CD14-positive monocyte (primary cell): ENCODE measurements at regions not wholly inside any gene's neighbourhood (a gene's known extent, or its start where the extent isn't known, plus 50 kb on each side); places are given as distances from the start of the nearest gene placed in this dataset.

ENCODE experiments used
- DNase-seq, 3 donors: peaks; one replicate each; pipeline ENCODE4 v3.0.0-alpha.2; 2011 to 2022
- H2AFZ ChIP-seq: 2 replicates; pipeline ENCODE4 v1.6.0; 2012; ENCODE audit warnings: mild to moderate bottlenecking, low read depth, low read length, inconsistent platforms; ENCODE audit not compliant: insufficient read depth, poor library complexity, severe bottlenecking
- H3K27ac ChIP-seq, 2 donors: 1 replicate in 1 of 2; 2 replicates in 1 of 2; pipeline ENCODE4 v1.5.1; 2012 to 2013; ENCODE audit warnings: low read length in 2 of 2, control low read depth in 1 of 2, inconsistent platforms in 1 of 2, low read depth in 1 of 2, mild to moderate bottlenecking in 1 of 2
- H3K27me3 ChIP-seq, 2 donors: one replicate each; pipeline versions ENCODE4 v1.6.0 to v1.6.1; 2011 to 2013; ENCODE audit warnings: low read length in 2 of 2; ENCODE audit not compliant: control insufficient read depth in 2 of 2, insufficient read depth in 2 of 2
- H3K36me3 ChIP-seq, 2 donors: replicated peaks in 1 of 2; 1 replicate in 1 of 2; 2 replicates in 1 of 2; pipeline versions ENCODE4 v1.5.1 to v1.6.1; 2012 to 2013; ENCODE audit warnings: low read length in 2 of 2, control low read depth in 1 of 2, inconsistent platforms in 1 of 2, mild to moderate bottlenecking in 1 of 2; ENCODE audit not compliant: insufficient read depth in 2 of 2, control insufficient read depth in 1 of 2
- H3K4me1 ChIP-seq, 2 donors: 1 replicate in 1 of 2; 2 replicates in 1 of 2; pipeline versions ENCODE4 v1.5.1 to v1.6.1; 2012 to 2013; ENCODE audit warnings: low read length in 2 of 2, control low read depth in 1 of 2, inconsistent platforms in 1 of 2, mild to moderate bottlenecking in 1 of 2, moderate library complexity in 1 of 2; ENCODE audit not compliant: insufficient read depth in 2 of 2, control insufficient read depth in 1 of 2
- H3K4me2 ChIP-seq: replicated peaks from 2 replicates; pipeline ENCODE3; 2012; ENCODE audit warnings: low read length, moderate library complexity, mild to moderate bottlenecking; ENCODE audit not compliant: poor library complexity, severe bottlenecking; ENCODE audit errors: extremely low read depth
- H3K4me3 ChIP-seq, 3 experiments: fragments of 200-600 bp in 1 of 3; sonication (generic) in 1 of 3; replicated peaks in 1 of 3; 1 replicate in 2 of 3; 2 replicates in 1 of 3; pipeline ENCODE4 v1.5.1; 2011 to 2013; ENCODE audit warnings: low read length in 3 of 3, mild to moderate bottlenecking in 3 of 3, control low read depth in 2 of 3, low read depth in 2 of 3, inconsistent platforms in 1 of 3, moderate library complexity in 1 of 3
- H3K79me2 ChIP-seq: 2 replicates; pipeline ENCODE4 v1.6.0; 2012; ENCODE audit warnings: mild to moderate bottlenecking, control low read depth, inconsistent platforms, low read length, moderate library complexity; ENCODE audit not compliant: insufficient read depth
- H3K9ac ChIP-seq: 2 replicates; pipeline ENCODE4 v1.6.0; 2017; ENCODE audit warnings: low read length, mild to moderate bottlenecking; ENCODE audit not compliant: insufficient read depth, poor library complexity, severe bottlenecking
- H3K9me3 ChIP-seq, 2 donors: replicated peaks in 1 of 2; 1 replicate in 1 of 2; 2 replicates in 1 of 2; pipeline versions ENCODE4 v1.5.1 to v1.6.1; 2012 to 2013; ENCODE audit warnings: low read length in 2 of 2, control low read depth in 1 of 2; ENCODE audit not compliant: control insufficient read depth in 1 of 2, insufficient read depth in 1 of 2
- H4K20me1 ChIP-seq: 2 replicates; pipeline ENCODE4 v1.6.0; 2012; ENCODE audit warnings: mild to moderate bottlenecking, low read length, control low read depth, moderate library complexity; ENCODE audit not compliant: insufficient read depth
- H3K27ac Mint-ChIP-seq, 7 donors: one replicate each; pipeline ENCODE4 v1.8.0; 2020; ENCODE audit warnings: mild to moderate bottlenecking in 7 of 7, mixed read lengths in 7 of 7, moderate library complexity in 6 of 7, inconsistent platforms in 2 of 7
- H3K27me3 Mint-ChIP-seq, 3 donors: one replicate each; pipeline ENCODE4 v1.8.0; 2021 to 2022; ENCODE audit warnings: low read depth in 3 of 3, mild to moderate bottlenecking in 3 of 3, mixed read lengths in 3 of 3, moderate library complexity in 3 of 3, inconsistent platforms in 1 of 3
- H3K36me3 Mint-ChIP-seq, 2 donors: one replicate each; pipeline ENCODE4 v1.8.0; 2020; ENCODE audit warnings: mixed read lengths in 2 of 2, inconsistent platforms in 1 of 2, mild to moderate bottlenecking in 1 of 2
- H3K4me1 Mint-ChIP-seq: one replicate; pipeline ENCODE4 v1.8.0; 2020; ENCODE audit warnings: mild to moderate bottlenecking, mixed read lengths
- H3K4me3 Mint-ChIP-seq, 2 donors: one replicate each; pipeline ENCODE4 v1.8.0; 2020; ENCODE audit warnings: mild to moderate bottlenecking in 2 of 2, mixed read lengths in 2 of 2, moderate library complexity in 1 of 2
- H3K9me3 Mint-ChIP-seq, 7 donors: one replicate each; pipeline ENCODE4 v1.8.0; 2020 to 2022; ENCODE audit warnings: mixed read lengths in 7 of 7, mild to moderate bottlenecking in 6 of 7, moderate library complexity in 6 of 7, inconsistent platforms in 2 of 7
- WGBS: methylation state at CpG from one replicate; pipeline ENCODE4 v1.1.5; 2013; ENCODE audit warnings: missing lambda C conversion rate; ENCODE audit not compliant: insufficient coverage; 5-methylcytosine and 5-hydroxymethylcytosine counted together
- intact Hi-C, 2 donors: fragments of 100-400 bp; cut with micrococcal nuclease; formaldehyde crosslinking; loops; one replicate each; pipeline versions ENCODE4 v1.15.0 to v1.15.1; 2023
- TF ChIP-seq, protein P1 (sequence below): fragments of 200-600 bp; IDR thresholded peaks from one replicate; pipeline ENCODE4 v1.8.0; 2022; ENCODE audit warnings: antibody characterized with exemption, mild to moderate bottlenecking

DNA sequence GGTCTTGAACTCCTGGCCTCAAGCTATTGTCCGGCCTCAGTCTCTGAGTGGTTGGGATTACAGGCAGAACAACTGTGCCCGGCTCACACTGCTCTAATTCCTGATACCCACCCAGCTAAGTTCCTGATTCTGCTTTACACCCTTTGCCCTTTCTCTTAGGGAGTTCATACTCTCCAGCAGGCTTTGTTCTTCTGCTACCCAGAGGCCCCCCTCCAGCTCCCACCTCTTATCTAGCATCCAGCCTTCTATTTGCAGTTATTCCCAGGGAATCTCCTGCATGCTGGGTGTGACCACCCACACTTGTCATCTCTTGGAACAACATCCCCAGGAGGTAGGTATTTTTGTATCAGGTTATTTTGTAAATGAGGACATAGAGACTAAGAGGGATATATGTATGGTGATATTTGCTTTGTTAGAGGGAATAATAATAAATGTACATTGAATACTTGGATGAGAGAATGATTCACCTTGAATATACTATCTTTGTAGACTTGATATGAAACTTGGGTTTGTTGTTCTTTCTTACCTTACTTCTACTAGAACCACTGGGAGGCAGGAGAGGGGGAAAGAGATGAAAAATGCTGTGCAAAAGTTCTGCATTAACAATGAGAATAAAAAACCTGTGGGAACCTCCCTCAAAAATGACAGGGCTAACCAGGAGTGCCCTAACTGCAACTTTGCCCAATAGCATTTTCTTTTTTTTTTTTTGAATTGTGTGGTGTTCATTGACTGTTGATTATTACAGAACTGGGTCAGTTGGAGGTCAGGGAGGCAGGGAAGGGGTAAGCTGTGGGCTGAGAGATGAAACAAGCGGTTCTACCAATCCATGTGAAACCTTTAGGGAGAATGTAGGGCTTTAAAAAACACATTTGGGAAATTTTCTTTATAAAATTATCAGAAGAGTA lies 157.4 kb downstream of the SPRY1 start:
- Histone ChIP-seq H2AFZ (no peak overlapping the region), H3K9me3 (peaks cover 5% of the 10 kb centered on the region in 2 donors), H3K9ac (no peak overlapping the region), H3K4me1 (peaks cover 25 to 27% of the 10 kb centered on the region in 2 donors), H3K79me2 (no peaks in the 10 kb centered on the region), H3K27me3 (no peaks in the 10 kb centered on the region), H3K27ac (no peak overlapping the region), H4K20me1 (no peaks in the 10 kb centered on the region), H3K36me3 (no peaks in the 10 kb centered on the region), H3K4me2 (peak overlapping the region; percentile 26), H3K4me3 (no peak overlapping the region)
- 30% methylated on average over 2 of the region's 3 CpGs for WGBS
- Mint-ChIP-seq H3K27me3 (peaks cover 0 to 5% (median 0%) of the 10 kb centered on the region in 3 donors), H3K9me3 (peaks cover 6 to 13% (median 10%) of the 10 kb centered on the region in 7 donors), H3K4me3 (peak overlapping the region in 1 of 2 donors; percentile 47), H3K36me3 (no peaks in the 10 kb centered on the region), H3K4me1 (peaks cover 40% of the 10 kb centered on the region), H3K27ac (peak overlapping the region in 3 of 7 donors; percentile 59 to 72 (median 71))
- intact Hi-C loops, result loop anchor here in 1 of 2 donors (10.0 kb wide), 1 partner anchor 49 kb away; no protein-coding TSS in a partner anchor
- DNase-seq, result no peak
- TF ChIP-seq, protein P1, sequence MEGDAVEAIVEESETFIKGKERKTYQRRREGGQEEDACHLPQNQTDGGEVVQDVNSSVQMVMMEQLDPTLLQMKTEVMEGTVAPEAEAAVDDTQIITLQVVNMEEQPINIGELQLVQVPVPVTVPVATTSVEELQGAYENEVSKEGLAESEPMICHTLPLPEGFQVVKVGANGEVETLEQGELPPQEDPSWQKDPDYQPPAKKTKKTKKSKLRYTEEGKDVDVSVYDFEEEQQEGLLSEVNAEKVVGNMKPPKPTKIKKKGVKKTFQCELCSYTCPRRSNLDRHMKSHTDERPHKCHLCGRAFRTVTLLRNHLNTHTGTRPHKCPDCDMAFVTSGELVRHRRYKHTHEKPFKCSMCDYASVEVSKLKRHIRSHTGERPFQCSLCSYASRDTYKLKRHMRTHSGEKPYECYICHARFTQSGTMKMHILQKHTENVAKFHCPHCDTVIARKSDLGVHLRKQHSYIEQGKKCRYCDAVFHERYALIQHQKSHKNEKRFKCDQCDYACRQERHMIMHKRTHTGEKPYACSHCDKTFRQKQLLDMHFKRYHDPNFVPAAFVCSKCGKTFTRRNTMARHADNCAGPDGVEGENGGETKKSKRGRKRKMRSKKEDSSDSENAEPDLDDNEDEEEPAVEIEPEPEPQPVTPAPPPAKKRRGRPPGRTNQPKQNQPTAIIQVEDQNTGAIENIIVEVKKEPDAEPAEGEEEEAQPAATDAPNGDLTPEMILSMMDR, result no peak

- Mint-ChIP-seq H3K36me3 (no peaks in the 10 kb centered on the region), H3K27ac (peak overlapping the region in 2 of 7 donors; percentile 16 to 40), H3K9me3 (peaks cover 1 to 8% (median 7%) of the 10 kb centered on the region in 7 donors), H3K4me3 (no peak overlapping the region), H3K4me1 (peaks cover 40% of the 10 kb centered on the region), H3K27me3 (peaks cover 0 to 5% (median 2%) of the 10 kb centered on the region in 3 donors)
- Histone ChIP-seq H4K20me1 (no peaks in the 10 kb centered on the region), H3K4me3 (no peak overlapping the region), H3K27ac (no peak overlapping the region), H3K9me3 (peaks cover 2% of the 10 kb centered on the region in 2 donors), H3K4me2 (no peak overlapping the region), H3K27me3 (no peaks in the 10 kb centered on the region), H2AFZ (peak overlapping the region; percentile 19), H3K9ac (no peak overlapping the region), H3K4me1 (peaks cover 25 to 27% of the 10 kb centered on the region in 2 donors), H3K79me2 (no peaks in the 10 kb centered on the region), H3K36me3 (no peaks in the 10 kb centered on the region)
- WGBS, result 0% methylated on average over 2 of the region's 5 CpGs
- intact Hi-C loops, result loop anchor here in 1 of 2 donors (10.0 kb wide), 1 partner anchor 50 kb away; no protein-coding TSS in a partner anchor
- DNase-seq, result peak in 1 of 3 donors; percentile 8
- TF ChIP-seq, protein P1, result no peak
These were observed 158.2 kb downstream of the SPRY1 start for GRCh38 chr4:123554801-123555232.
